ENCODE measurements at regions not wholly inside any gene's neighbourhood (a gene's known extent, or its start where the extent isn't known, plus 50 kb on each side); places are given as distances from the start of the nearest gene placed in this dataset.

GRCh38 chr4:8775121-8775520 is 96.5 kb downstream of the HMX1 start:
- TF ChIP-seq CTCF (conservative IDR thresholded peaks at IDR 0.05): no peak
- H3K9me3 Mint-ChIP-seq: no peaks in the 10 kb centered on the region
- no peak for DNase-seq (ENCODE audit: extremely low spot score, unreplicated experiment)
- no peaks in the 10 kb centered on the region for H3K36me3 Mint-ChIP-seq
- H3K27ac Mint-ChIP-seq: peak overlapping the region; percentile 48
- H3K4me3 Mint-ChIP-seq: no peak overlapping the region
- H3K4me1 Mint-ChIP-seq (ENCODE audit: unreplicated experiment): peaks cover 3% of the 10 kb centered on the region
- peaks cover 19% of the 10 kb centered on the region for H3K27me3 Mint-ChIP-seq

- Mint-ChIP-seq H3K27me3 (peaks cover 18% of the 10 kb centered on the region), H3K4me3 (no peak overlapping the region), H3K9me3 (no peaks in the 10 kb centered on the region), H3K27ac (no peak overlapping the region), H3K36me3 (no peaks in the 10 kb centered on the region), H3K4me1 (ENCODE audit: unreplicated experiment) (peaks cover 3% of the 10 kb centered on the region)
- no peak for TF ChIP-seq CTCF (conservative IDR thresholded peaks at IDR 0.05)
- DNase-seq (ENCODE audit: extremely low spot score, unreplicated experiment): no peak
Observed at GRCh38 chr4:8774071-8774470, 97.6 kb downstream of the HMX1 start.

GRCh38 chr4:8773124-8773931 is 98.3 kb downstream of the HMX1 start:
- H3K4me1 Mint-ChIP-seq (ENCODE audit: unreplicated experiment): peaks cover 3% of the 10 kb centered on the region
- H3K27ac Mint-ChIP-seq: no peak overlapping the region
- H3K27me3 Mint-ChIP-seq: peaks cover 21% of the 10 kb centered on the region
- no peak overlapping the region for H3K4me3 Mint-ChIP-seq
- H3K36me3 Mint-ChIP-seq: no peaks in the 10 kb centered on the region
- TF ChIP-seq CTCF (conservative IDR thresholded peaks at IDR 0.05): no peak
- no peaks in the 10 kb centered on the region for H3K9me3 Mint-ChIP-seq
- no peak for DNase-seq (ENCODE audit: extremely low spot score, unreplicated experiment)

GRCh38 chr4:8772499-8773123 is 99.0 kb downstream of the HMX1 start:
- no peak for TF ChIP-seq CTCF (conservative IDR thresholded peaks at IDR 0.05)
- no peaks in the 10 kb centered on the region for H3K9me3 Mint-ChIP-seq
- no peak for DNase-seq (ENCODE audit: extremely low spot score, unreplicated experiment)
- H3K27me3 Mint-ChIP-seq: peaks cover 21% of the 10 kb centered on the region
- no peak overlapping the region for H3K4me3 Mint-ChIP-seq
- peaks cover 3% of the 10 kb centered on the region for H3K4me1 Mint-ChIP-seq (ENCODE audit: unreplicated experiment)
- no peaks in the 10 kb centered on the region for H3K36me3 Mint-ChIP-seq
- no peak overlapping the region for H3K27ac Mint-ChIP-seq

- no peak overlapping the region for H3K4me3 Mint-ChIP-seq
- no peak for TF ChIP-seq CTCF (conservative IDR thresholded peaks at IDR 0.05)
- H3K4me1 Mint-ChIP-seq (ENCODE audit: unreplicated experiment): peaks cover 3% of the 10 kb centered on the region
- no peaks in the 10 kb centered on the region for H3K36me3 Mint-ChIP-seq
- no peak for DNase-seq (ENCODE audit: extremely low spot score, unreplicated experiment)
- H3K9me3 Mint-ChIP-seq: no peaks in the 10 kb centered on the region
- peaks cover 21% of the 10 kb centered on the region for H3K27me3 Mint-ChIP-seq
- no peak overlapping the region for H3K27ac Mint-ChIP-seq
Observed at GRCh38 chr4:8771666-8772065, 100.0 kb downstream of the HMX1 start.
